COLO829 (cell line): ENCODE measurements at regions not wholly inside any gene's neighbourhood (a gene's known extent, or its start where the extent isn't known, plus 50 kb on each side); places are given as distances from the start of the nearest gene placed in this dataset.
"Not testable (repeated sequence)": the region's sequence is repeated elsewhere in the genome, so short reads cannot be mapped to it uniquely, and the experiment has no call there.

Experiments used
- DNase-seq: peaks from one replicate; pipeline ENCODE4 v3.0.0; 2012; ENCODE audit warnings: low spot score

DNA sequence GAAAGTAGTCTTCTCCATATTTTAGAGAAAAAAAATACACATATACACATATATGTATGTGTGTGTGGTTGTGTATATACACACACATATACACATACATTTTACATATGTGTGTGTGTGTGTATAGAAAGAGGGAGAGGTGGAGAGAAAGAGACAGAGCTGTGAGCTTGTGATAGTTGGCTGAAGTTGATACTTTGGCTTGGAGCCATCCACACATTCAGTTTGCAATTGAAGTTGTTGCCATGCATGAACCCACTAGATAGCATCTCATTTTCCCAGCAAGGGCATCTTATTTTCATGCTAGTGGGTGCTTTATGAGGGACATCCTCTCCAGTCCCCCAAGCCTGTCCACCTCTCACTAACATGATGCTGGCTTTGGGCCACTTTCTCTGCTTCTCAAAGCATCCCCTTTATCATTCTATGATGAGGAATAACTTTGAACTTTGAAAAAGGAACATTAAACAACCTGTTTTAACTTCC is 228.6 kb downstream of the ZNF621 start:
- DNase-seq, result no peak

DNA sequence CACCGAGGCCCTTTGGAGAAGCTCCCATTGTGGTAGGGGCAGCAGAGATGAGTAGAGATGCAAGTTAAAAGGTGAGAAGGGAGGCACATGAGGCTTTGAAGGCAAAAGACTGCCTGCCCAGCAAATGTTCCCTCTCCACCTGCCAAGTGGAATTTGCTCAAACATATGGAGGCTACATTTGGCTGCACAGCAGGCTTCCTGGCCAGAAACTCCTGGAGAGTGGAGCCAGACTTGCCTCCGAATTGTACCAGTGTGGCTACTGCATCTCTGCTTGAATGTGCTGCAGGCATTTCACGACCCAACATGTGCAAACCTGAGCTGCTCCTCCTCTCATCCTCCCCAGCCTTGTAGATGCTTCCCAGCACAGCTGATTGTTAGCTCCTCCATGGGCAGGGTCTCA is 229.2 kb downstream of the ZNF621 start:
- no peak for DNase-seq

DNA sequence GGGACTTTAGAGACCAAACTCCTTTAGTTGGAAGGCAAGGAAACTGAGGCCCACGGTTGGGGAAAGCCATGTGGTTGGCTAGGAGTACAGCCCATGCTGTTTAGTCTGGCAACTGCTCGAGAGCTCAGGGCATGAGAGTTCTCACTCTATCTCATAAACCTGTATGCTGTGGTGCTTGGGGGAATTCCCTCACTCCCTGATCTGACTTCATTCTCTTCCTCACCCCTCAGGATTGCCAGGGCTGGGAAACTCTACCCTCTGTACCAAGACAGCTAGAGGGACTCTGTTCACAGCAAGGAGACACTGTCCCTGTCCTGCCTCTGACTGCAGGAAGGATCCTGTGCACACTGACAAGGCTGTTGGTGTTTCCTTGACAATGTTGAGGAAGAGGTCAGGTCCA is 230.2 kb downstream of the ZNF621 start:
- DNase-seq, result no peak

DNA sequence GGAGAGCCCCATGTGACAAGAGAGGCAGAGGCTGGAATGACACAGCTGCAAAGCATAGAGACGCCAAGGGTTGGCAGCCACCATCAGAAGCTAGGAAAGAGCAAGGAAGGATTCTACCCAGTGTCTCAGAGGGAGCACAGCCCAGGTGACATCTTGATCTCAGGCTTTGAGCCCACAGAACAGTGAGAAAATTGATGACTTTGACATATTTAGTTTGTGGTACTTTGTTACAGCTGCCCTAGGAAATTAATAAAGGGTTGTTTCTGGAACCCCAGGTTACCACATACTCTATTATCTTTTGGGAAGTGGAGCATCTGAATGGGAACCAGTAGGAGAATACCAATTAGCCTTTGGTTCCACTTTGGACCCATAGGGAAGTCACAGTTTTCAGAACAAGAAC is 231.7 kb downstream of the ZNF621 start:
- no peak for DNase-seq

DNA sequence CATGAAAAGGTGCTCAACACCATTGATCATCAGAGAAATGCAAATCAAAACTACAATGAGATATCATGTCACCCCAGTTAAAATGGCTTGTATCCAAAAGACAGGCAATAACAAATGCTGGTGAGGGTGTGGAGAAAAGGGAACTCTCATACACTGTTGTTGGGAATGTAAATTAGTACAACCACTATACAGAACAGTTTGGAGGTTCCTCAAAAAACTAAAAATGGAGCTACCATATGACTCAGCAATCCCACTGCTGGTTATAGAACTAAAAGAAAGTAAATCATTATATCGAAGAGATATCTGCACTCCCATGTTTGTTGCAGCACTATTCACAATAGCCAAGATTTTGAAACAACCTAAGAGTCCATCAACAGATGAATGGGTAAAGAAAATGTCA is 238.0 kb downstream of the ZNF621 start:
- DNase-seq, result not testable (repeated sequence)

DNA sequence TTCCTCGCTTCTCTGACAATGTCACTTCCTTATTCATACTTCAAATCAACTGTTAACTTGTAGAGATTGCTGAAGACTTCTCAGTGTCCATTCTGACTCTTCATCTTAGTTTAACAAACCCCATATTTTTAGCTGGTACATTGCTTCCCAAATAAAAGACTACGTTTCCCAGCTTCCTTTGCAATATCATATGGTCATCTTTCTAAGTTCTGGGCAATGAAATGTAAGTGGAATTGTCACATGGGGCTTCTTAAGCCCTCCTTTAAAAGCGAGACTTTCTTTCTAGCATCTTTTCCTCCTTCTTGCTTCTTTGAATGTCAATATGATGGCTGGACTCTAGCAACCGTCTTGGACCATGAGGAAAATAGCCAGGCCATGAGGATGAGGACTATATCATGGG is 239.0 kb downstream of the ZNF621 start:
- no peak for DNase-seq

DNA sequence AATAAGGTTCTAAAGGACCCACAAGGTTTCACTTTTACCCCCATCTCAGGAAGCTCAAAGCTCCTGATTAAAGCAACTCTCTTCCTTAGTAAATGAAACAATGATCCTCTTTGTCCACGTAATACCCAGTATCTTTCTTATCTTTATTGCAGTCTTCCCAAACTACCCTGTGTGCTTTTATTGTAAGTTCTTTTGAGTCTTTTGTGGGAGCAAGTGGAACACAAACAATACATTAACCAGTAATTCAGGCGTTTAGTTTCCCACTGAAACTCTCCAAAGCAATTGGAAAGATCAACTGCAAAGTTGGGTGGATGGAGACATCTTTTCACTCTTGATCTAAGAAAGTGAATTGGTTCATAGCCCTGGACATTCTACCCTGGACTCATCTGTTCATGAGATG is 240.0 kb downstream of the ZNF621 start:
- DNase-seq, result peak; percentile 75

DNA sequence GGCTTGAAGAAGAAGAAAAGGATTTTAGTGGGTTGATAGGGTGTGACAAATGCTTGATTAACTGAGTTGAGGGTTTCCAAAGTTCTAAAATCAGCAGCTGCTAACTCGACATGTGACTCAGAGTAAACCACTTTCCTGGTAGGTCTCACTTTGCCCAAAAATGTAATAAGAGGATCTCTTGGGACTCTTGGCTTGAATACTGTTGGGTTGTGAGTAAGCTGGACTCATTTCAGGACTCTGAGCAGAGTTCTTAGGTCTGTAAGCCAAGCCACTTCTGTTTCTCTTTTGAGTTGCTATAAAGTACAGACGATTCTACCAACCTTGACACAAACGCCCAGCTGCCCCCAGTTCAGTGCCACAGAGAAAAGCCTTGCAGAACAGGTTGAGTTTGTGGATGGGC is 241.1 kb downstream of the ZNF621 start:
- DNase-seq, result no peak

DNA sequence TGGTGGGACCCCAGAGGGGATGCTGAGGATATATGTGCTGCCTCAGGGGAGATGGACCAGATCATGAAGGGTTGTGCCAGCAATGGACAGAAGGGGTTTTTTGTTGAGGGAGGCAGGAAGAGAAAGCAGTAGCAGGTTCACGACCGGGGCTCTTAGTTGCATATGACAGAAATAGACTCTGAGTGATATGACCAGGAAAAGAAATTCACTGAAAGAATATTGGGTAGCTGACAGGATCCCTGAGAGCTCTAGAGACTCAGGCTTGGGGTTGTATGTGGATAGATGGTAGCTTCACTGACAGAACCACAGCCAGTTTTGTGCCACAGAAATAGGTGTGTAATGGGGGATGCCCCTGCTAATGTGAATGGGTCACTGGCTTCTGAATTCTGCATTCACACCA is 241.6 kb downstream of the ZNF621 start:
- no peak for DNase-seq

DNA sequence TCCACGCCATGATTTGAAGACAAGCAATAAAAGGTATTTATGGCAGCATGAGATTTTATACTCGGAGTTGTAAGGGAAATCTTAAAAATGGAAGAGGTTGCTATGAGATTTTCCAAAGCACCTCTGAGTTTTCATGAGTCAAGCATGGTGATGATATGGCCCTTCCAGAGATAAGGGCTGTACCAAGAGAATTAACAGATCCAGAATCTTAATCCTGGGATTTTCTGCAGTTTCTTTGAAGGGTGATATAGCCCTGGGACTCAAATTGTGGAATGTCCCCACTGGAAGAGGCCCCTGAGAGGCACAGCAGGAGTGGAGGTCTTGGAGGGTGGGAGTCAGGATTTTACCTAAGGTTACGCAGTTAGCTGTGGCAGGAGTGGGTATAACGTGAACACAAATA is 243.3 kb downstream of the ZNF621 start:
- no peak for DNase-seq

DNA sequence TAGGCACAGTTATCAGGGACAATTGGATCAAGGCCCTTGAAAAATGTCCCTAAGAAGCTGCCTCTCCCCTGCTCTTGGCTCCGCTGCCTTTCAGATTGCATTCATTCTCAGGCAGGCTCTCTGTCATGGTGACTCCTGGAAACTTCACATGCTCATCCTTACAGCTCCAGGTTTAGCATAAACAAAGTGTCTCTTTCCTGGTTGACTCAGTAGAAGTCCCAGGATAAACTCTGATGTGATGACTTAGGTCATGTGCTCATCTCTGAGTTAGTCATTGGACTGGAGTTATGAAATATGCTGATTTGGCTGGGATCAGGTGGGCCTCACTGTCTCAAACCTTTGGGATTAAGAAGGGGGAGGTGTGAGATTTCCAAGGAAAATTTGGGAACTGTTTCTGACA is 243.8 kb downstream of the ZNF621 start:
- DNase-seq, result no peak

DNA sequence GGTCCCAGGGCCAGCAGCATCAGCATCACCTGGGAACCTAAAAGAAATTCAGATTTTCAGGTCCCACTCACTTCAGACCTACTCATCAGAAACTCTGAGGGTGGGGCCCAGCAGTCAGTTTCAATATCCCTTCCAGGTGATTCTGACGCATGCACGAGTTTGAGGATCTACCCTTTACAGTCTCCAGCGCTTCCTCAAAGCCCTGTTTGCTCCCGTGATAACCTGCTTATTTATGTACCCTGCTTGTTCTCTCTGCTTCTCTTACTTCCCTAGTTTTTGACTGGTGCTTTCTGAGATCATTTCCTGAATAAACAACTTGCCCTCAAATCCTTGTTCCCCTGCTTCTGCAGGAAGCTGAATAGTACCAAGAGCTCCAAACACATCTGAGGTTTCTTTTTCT is 245.3 kb downstream of the ZNF621 start:
- DNase-seq, result no peak

DNA sequence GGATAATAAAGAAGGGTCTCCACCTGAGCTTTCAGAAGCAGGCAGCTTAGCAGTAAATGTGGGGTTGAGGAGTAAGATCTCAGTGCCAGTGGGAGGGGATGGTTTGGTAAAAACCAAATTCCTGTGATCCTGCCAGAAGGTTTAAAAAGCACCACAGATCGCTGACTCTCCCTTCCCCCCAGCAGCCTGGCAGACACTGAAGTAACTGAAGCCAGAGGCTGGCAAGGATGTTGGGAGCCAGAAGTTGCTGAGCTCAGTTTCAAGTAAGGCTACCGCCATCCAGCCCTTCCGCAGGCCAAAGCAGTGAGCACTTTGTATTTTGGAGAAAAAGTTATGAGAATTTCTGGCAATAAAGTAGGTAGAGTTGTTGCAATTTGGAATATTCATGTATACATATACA is 246.4 kb downstream of the ZNF621 start:
- DNase-seq, result no peak

DNA sequence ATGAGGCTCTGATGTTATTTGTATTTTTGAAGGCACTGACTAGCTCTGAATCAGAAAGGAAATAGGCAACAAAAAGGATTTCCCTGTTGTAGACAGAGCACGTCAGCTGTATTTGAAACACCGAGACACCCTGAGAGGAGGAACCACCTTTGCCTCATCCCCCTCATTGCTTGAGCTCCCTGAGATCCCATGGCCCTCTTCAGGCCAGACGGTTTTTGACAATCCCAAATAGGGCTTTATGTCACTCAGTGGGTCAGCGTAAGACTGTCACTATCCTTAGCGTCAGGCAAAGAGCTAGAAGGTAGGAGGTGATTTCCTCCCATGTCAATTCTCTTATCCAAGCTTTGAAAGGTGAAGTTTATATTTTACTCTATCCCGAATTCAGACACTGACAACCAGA is 254.3 kb downstream of the ZNF621 start:
- DNase-seq, result no peak

DNA sequence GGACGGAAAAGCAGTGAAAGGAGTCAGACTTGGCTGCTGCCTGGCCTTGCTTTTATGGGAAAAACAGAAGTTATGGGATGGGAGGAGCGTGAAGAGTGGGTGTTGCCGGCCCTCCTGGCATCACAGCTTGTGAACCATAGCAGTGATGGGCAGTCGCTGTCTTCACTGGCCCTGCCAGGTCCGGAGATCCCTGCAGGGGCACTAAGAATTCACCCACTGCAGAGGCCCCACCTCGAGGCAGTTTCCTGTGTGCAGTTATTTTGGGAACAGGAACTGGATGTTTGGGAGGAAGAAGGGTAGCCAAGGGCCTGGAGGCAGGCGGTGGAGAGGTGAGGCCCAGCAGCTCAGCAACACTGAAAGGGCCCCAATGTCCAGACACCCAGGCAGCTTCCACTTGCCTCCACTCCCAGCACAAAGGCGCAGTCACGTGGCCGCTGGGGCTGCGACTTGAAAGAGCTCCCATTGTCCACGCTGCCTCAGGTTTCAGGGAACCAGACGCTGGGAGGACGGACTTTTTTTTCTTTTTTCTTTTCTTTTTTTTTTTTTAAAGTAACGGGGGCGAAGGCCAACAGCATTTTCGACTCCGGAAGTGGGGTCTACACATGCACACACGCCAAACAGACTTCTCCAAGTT is 255.6 kb downstream of the ZNF621 start:
- peak; percentile 89 for DNase-seq

DNA sequence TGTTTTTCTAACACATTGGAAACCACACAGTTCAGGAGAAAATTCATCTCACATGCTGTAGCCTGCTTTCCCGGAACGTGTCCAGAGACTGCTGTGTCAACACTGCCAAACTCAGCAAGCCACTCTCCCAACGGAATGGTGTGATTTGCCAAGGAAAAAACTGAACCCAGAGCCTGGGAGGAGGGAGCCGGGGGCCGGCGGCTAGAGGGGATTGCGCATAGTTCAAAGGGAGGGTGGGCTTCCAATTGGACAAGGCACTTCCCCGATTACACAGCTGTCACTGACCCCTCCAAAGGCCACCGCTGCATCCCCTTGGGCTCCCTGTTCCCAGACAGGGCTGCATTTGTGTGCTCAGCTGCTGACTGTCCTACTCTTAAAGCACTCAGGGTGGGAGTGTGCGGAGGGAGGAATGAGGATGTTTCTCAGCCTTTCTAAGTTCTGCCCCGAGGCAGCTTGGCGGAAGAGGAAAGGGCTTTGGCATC is 256.2 kb downstream of the ZNF621 start:
- peak; percentile 61 for DNase-seq

DNA sequence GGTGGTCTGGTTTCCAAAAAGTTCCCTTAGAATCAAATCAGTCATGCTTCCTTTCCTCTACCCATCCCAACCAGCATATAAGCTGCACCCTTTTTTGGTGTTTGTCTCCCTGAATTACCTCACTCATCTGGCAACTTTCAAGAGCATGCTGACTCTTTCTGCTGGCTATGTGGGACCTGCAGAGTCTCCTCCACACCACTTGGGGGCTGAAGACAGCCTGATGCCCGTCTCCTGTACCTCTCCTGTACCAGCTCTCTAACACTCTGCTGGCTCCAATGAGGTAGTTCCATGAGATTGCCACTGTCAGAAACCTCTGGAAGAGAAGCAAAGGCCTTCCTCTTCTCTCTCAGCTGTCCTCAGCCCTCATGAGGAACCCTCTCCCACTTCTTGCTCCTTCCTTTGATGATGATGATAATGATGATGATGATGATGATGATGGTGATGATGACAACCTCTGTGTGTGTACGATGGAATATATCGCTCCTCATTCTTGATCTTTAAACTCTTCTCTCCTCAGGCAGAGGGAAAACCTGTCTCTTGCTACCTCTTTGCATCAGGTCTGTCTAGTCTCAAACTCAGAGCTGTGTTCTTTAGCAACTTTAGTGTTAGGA is 257.5 kb downstream of the ZNF621 start:
- no peak for DNase-seq

DNA sequence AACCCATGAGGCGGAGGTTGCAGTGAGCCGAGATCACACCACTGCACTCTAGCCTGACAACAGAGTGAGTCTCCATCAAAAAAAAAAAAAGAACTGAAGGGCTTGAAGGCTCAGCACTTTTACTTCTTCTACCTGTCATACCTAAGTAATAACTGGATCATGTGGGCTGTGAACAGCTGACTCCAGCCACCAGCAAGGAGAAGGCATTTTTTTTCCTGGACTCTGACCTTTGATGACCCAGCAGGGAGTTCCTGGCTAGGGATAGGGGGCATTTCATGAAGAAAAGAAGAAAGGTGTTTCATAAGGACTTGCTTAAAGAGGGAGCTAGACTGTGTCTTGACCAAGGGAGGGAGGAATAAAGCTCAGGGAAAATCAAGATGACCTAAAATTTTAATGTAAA is 266.0 kb downstream of the ZNF621 start:
- no peak for DNase-seq

DNA sequence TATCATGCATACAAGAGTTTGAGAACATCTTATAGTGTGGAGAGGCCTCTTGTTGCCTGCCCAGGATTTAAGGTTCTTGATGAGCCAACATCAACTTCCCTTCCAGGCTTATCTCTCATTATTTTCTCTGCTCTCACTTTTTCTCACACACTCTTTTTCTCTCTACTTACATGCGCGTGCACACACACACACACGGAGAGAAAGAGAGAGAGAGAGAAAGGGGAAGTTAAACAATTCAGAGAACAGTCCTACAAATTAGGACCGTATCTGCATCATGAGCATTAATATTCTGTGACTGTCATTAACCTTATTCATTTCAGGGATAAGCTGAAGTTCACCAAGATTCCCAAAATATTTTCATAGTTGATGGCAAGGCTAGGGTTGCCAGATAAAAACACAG is 269.0 kb downstream of the ZNF621 start:
- DNase-seq, result no peak

DNA sequence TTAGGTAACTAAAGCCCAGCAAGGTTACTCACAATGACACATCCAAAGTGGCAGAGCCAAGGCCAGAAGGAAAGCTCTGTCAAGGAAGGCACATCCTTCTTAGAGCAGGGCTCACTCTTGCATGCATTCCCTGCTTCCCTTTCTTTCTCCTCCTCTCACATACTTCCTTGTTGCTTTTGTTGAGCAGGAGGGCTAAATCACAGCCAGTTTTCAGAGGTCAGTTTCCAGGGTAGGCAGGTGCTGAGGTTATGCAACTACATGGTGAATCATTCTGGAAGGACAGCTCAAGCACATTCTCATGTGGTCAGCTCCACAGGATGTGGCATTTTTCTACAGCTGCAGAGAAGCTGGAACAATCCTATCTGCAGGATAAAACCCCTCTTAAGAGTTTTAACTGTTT is 275.6 kb downstream of the ZNF621 start:
- peak; percentile 74 for DNase-seq

DNA sequence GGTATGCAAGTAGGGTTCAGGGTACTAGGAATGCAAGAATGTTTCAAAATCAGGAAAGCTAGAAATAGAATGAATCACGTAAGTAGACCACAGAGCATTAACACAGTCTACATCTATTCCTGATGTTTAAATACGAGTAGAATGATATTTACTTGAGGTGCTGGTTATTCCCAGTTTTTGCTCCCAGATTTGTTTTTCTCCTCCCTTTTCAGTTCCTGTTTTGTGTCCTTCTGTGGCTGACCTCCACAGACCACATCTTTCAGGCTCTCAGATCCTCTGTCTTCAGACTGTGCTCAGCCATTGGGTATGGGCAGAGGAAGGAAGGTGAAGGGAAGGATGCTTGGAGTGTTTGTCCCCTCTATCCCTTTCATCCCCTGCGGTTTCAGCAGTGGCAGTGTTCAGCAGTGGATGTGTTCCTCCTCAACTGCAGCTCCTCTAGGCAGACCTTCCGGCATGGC is 276.6 kb downstream of the ZNF621 start:
- DNase-seq, result no peak

DNA sequence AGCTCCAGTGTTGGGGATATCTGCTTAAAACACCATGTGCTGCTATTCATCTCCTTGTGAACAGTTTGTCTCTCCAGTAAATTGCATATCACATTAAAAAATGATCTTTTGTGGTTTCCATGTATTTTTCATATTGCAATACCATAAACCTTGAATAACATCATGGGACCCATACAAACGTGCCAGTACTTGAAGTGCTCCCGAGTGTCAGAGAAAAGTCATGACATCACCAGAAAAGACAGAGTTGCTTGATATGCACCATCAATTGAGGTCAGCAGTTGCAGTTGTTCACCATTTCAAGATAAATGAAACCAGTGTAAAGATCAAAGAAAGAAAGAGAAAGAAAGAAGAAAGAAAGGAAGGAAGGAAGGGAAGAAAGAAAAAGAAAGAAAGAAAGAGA is 278.6 kb downstream of the ZNF621 start:
- no peak for DNase-seq

DNA sequence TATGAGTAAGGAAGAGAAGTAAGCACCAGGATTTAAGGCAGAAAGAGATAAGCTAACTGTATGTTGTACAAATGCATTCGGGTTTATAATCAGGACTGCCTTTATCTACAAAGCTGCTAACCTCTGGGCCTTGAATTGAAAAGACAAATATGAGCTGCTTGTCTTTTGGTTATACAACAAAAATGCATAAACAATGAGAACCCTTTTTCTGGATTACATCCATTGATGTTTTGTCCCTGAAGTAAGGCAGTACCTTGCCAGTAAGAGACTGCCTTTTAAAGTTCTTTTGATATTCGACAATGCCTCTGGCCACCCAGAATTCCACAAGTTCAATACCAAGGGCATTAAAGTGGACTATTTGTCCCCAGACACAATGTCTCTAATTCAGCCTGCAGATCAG is 280.7 kb downstream of the ZNF621 start:
- no peak for DNase-seq

DNA sequence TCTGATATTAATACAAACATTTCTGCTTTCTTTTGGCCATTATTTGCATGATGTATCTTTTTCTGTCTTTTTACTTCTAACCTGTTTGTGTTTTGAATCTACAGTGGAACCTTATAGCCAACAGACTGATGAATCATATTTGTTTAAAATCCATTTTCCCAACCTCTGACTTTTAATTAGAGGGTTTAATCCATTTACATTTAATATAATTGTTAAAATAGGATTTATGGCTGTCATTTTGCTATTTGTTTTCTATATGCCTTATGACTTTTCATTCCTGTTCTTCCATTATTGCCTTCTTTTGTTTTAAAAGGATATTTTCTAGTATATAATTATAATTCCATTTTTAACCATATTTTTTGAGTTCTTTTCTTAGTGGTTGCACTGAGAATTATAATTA is 286.1 kb downstream of the ZNF621 start:
- DNase-seq, result no peak
